NCI-H1417 (cell line): ENCODE measurements at regions not wholly inside any gene's neighbourhood (a gene's known extent, or its start where the extent isn't known, plus 50 kb on each side); places are given as distances from the start of the nearest gene placed in this dataset.

Source experiments
- DNase-seq, 3 experiments: peaks; one replicate each; lab custom pipeline; 2025; lab: John Stamatoyannopoulos, UW

DNA sequence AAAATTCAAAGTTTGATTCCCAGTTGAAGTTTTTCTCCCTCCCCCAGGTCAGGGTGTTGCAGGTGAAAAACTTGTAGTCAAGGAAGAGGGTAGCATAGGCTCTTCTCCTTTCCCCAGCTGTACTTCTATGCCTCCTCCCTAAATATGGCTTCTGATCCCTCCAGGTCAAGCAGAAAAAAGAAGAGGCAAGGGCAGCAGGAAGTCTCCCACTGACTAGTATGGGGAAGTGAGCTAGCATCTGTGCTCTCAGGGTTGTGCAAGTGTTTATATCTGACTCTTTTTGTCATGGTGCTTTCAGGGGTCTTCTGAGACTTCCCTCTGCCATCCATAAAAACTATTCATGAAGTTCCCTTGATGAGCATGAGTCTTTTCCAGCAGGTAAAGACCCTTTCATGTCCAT is 76.0 kb downstream of the ATPSCKMT start:
- DNase-seq: no peak

DNA sequence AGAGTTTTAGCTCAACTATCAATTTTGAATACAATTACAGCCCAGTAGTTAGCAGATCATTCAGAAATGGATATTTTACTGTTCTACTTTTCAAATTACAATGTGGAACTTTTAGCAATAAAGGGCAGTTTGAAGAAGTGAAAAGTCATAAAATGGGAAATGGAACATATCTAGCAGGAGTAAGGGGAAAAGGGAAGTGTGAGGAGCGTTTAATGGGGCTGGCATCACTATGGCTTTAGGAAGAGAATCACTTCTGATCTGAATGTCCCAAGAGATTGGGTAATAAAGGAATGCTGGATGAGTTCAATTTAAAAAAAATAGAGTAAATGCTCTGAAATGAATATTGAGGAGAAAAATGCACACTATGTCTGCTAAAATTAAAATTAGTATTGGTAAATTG is 77.4 kb downstream of the ATPSCKMT start:
- DNase-seq: no peak

DNA sequence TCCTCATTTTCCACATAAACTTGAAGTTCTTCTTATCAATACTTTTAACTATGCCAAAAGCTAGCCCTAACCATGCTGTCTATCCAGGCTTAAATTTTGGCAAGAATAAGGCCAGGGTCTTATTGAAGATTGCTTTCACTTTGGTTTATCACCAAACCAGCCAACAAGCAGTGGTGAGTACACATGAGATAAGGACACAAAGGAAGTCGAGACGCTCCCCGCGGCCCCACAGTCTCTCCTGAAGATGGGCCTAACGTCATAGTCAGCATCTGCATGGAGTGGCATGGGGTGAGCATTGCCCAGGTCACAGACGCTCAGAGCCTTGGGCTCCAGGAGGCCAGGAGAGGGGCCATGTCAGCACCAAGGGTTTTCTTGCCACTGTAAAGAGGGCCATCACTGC is 80.3 kb downstream of the ATPSCKMT start:
- DNase-seq: no peak

DNA sequence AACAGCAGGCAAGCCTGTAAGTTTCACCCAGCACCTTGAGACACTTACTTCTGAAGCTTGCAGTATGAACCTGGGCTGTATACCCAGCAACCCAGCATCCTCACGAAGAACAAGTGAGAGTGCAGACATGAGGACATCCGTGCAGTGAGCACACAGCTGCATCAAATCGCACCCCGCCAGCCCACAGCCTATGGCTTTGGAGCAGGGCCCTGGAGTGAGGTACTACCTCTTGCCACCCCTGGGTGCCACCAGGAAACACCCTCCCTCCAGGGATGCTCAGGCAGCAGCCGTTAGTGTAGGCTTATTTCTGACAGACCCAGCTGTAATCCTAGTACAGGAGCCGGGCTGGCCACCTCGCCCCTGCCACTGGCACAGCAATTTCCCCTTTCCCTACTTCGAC is 81.4 kb downstream of the ATPSCKMT start:
- DNase-seq: no peak

DNA sequence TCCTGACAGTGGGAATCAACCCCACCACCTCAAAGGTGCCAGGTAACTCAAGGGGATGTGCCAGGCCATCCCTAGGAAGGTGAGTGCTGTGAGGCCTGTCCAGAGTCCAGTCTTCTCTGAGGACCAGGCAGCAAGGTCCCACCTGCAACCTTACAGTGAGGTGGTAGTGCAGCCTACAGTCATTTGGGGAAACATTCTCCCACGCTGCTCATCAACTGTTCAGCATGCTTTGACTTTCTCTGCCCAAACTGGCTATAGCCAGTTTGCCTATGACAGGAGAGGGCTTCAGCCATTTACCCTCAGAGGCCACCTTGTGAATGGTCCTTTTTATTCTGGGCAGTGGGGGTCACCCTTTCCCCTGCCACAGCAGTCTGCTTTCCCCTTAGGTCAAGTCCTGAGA is 81.9 kb downstream of the ATPSCKMT start:
- no peak for DNase-seq

DNA sequence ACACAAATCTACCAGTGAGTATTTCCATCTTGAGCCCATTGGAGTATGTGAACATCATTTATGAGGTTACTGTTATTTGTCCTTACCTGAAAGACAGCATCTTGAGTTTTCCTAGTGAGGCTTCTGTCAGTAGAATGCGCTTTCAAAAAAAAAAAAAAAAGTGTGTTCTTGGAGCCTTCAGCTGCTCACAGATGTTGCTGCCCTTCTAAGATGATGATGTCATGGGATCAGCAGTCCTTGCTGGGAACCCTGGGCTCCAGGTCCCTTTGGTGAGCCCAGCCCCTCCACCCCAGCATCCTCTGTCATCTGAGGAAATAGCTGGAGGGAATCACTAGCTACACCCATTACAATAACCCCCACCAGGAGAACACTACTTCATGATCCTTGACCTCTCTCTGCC is 83.3 kb downstream of the ATPSCKMT start:
- no peak for DNase-seq

DNA sequence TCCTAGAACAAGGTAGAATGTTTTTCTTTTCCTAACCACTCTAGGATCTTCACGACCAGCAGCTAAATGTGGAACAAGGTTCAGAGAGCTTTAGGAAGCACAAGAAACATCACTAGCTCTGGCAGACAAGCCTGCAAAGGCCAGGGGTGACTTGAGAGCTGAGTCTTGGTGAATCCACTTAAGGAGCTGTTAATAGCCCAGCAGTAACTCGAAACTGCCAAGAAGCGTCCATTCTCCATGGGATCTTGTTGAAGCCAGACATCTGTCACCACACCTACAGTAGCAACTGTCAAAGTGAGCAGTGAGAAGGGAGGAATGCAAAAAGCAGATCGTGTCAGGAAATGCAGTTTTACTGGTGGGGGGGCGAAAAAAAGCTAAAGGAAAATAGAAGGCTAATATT is 87.2 kb downstream of the ATPSCKMT start:
- DNase-seq: peak in 1 of 3 experiments; percentile 32

DNA sequence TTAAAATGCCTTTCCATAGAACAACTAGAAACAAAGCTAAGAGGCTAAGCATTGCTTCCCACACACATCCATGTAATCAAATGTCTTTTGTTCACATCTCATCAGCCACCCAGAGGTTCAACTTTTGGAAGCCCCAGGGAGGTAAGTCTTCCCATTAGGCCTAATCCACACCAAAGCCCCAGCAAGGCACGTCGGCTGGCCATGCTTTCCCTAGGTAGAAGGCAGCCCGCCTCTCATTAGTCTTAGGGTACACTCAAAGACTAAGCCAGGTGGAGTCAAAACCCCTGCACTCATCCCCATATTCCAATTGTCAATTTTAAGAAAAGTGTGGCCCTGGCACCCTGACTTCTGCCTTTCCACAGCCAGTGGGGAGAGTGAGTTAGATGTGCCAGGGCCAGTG is 87.9 kb downstream of the ATPSCKMT start:
- DNase-seq: no peak

DNA sequence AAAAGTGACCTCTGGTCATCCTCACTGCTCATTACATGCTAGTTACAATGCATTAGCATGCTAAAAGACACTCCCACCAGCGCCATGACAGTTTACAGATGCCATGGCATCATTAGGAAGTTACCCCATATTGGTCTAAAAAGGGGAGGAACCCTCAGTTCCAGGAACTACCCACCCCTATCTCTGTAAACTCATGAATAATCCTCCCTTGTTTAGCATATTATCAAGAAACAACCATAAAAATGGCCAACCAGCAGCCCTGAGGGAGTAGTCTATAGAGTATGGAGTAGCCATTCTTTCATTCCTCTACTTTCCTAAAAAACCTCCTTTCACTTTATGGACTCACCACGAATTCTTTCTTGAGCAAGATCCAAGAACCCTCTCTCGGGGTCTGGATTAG is 89.4 kb downstream of the ATPSCKMT start:
- DNase-seq: no peak

DNA sequence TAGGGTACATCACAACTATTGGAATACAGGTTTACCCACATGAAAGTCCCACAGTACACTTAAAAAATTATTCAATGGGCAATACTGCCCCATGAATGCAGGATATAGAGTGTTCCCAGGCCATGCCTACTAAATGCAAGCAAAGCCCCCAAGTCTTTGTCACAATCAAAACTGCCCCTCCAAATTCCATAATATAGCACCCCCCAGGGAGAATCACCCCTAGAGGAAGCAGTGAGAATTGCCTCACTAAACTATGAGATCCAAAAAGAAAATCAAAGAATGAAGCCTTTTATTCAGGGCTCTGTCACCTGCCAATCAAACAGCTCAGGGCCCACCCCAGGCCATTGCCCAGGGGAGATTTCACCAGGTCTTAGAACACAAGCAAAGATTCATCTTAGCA is 90.8 kb downstream of the ATPSCKMT start:
- no peak for DNase-seq

DNA sequence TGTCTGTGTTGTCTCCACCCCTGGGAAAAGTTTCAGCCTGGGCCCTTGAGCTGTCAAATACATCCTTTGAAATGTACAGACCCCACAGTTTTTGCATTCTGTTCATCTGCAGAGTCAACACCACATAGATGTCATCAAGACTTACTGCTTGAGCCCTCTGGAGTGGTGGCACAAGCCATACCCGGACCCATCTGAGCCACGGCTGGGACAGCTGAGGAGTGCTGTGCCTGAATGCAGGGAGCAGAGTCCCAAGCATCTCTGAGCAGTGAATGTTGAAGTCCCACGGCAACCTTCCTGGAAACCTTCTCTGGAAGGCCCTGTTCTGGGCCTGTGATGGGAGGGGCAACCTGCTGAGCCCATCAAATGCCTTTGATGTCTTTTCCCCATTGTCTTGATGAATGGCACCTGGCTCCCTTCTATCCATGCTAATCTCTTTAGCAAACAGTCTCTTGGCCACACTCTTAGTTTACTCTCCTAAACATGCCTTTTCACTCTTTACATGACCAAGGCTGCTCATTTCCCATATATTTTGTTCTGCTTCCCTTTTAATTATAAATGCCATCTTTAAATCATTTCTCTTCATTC is 92.5 kb downstream of the ATPSCKMT start:
- peak in 1 of 3 experiments; percentile 20 for DNase-seq

DNA sequence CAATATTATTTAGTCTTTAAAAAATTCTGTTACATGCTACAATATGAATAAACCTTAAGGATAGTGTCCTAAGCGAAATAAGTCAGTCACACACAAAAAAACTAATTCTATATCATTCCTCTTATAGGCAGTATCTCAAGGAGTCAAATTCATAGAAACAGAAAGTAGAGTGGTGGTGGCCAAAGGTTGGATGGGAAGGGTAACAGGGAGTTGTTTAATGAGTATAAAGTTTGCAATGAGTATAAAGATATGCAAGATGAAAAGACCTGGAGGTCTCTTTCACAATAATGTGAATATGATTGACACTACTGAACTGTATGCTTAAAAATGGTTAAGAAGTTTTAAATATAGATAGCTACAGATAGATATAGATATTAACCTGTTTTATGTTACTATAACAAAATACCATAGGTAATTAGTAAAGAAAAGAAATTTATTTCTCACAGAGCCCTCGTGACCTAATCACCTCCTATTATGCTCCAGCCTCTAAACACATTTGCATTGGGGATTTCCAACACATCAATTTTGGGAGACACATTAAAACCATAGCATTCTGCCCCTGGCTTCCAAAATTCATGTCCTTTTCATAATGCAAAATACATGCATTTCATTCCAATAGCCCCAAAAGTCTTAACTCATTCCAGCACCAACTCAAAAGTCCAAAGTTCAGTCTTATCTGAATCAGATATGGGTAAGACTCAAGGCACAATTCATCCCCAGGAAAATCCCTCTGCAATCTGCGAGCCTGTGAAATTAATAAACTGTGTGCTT is 93.6 kb downstream of the ATPSCKMT start:
- no peak for DNase-seq

DNA sequence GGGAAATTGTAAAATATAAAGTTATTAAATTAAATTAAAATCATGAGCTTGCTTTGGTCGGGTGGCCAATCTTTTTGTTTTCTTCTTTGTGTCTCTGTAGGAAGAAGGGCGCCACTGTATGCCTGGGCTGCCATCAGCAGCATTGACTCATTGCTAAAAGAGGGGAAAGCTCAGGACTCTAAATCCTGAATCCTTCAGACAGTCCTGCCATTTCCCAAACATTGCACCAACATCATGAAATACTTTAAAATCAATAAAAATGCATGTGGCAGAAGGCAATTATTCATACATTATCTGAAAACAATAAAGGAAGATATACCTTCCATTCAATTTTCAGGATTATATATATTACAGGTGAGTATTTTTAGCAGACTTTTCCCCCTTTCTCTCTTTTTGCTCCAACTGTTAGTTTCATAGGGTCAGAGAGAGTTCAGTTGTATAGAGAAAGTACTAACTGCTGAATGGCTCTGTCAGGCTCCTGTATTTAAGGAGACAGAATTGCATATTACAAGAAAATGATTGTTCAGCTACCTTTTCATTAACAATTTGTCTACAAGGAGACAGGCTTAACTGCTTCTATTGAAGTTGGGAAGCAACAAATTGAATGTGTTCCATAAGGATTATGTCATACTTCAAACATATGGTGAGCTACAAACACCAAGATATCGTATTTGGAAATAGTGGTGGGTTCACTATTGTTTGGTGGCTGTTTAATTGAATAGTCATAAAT is 95.7 kb downstream of the ATPSCKMT start:
- no peak for DNase-seq

DNA sequence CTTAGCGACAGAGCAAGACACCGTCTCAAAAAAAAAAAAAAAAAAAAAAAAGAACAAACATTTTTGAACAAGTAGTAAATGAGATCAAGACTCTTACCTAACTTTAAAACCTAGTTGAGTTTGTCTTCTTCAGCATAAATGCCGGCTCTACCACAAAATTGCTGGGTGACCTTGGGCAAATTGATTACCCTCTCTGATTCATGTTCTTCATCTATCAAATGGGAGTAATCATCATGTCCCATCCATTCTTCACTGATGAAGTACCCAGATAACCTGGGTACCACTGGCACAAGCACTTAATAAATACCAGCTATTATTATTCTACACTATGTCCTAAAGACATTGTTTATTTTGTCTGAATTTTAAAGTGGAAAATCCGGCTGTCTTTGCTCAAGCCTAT is 96.3 kb downstream of the ATPSCKMT start:
- DNase-seq: no peak

DNA sequence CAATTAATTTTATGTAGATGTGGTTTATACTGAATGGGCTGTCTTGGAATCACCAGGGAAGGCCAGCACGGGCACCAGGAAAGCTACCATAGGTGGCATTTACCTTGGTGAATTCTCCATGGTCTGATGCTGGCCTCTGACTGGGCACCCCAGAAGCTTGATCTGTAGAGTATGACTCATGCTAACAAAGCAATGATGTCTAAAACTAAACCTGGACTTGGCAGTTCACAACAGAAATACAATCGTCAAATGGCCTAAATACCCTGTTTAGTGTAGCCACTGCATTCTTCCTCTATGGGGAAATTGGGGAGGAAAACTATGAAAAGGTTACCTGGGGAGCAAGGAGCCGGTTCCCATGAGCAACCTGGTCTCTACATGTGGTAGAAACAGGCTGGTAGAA is 98.0 kb downstream of the ATPSCKMT start:
- no peak for DNase-seq

DNA sequence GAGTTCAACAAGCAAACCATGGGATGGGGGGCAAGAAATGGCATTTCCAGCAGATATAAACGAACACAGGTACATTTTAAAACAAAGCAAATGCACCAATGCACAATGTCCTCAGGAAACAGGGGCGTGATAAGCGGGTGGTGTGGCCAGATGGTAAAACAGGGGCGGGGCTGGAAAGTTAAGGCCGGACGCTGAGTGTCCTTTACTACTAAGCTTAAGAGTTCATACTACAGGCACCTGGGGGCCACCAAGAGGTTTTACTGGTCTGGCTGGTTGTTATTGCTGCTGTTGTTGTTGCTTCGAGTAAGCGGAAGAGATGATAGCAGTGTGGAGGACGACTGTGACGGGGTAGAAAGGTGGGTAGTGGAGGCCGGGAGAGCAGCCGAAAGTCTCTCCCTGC is 99.8 kb downstream of the ATPSCKMT start:
- DNase-seq: no peak

DNA sequence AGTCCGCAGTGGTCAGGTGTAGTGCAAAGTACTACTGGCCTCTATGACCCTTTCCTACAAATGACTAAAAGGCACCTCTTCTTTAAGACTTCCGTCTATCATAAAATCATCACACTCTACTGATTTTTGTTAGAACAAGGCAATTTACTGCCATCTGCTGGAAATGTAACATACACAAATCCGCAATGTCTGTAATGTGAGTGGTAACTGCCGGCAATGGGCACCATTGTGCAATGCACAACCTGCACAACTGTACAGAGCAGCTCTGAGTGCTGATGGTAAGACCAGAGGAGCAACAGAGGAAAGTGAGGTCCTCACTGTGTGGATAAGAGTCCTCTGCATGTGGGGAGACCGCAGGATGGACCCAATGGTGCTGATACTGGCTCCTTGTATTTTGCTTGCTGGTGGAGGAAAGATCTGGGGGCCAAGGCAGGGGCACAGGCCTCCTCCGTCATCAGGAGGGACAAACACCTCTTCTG is 103.7 kb downstream of the ATPSCKMT start:
- peak in 2 of 3 experiments; percentile 14 to 46 for DNase-seq

DNA sequence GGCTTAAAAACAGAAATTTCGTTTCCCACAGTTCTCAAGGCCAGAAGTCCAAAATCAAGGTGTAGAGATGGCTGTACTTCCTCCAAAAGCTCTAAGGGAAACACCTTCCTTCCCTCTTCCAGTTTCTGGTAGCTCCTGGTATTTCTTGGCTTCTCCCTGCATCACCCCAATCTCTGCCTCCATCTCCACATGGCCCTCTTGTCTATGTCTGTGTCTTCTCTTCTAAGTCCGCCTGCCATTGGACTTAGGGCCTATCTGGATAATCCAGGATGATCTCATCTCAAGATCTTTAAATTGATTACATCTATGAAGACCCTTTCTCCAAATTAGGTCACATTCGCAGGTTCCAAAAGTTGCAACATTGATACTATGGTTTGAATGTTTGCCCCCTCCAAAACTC is 105.6 kb downstream of the ATPSCKMT start:
- no peak for DNase-seq

DNA sequence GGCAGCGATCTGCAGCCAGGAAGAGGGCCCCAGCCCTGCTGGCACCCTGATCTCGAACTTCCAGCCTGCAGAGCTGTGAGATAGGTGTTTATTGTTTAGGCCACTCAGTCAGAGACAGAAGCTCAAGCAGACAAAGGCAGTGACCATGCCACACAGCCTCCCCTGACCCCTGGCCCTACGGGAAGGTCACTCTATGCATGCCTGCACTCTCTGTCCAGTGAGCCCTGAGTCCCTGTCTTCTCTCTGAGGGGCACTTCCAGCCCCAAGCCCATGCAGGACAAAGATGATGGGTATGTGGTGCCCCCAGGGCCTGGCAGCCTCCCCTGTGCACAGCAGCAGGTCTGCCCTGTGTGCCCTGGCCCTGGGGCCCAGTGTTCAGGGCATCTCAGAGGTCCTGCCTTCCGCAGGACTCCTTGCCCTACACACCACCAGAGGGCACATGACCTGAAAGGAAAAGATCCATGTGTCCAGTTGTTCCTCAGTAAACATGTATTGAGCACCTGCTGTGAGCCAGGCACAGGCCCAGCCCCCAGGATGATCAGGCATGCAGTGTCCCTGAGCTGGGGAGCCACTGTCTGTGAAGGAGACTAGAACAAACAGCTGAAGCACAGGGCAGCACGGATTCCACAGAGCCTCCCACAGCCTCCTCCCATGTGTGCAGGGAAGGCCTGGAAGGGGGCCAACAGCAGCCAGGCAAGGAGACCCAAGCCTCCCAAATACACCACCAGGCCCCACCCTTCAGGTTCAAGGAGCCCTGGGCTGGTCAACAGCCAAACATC is 109.3 kb downstream of the ATPSCKMT start:
- DNase-seq: peak in 1 of 3 experiments; percentile 26

DNA sequence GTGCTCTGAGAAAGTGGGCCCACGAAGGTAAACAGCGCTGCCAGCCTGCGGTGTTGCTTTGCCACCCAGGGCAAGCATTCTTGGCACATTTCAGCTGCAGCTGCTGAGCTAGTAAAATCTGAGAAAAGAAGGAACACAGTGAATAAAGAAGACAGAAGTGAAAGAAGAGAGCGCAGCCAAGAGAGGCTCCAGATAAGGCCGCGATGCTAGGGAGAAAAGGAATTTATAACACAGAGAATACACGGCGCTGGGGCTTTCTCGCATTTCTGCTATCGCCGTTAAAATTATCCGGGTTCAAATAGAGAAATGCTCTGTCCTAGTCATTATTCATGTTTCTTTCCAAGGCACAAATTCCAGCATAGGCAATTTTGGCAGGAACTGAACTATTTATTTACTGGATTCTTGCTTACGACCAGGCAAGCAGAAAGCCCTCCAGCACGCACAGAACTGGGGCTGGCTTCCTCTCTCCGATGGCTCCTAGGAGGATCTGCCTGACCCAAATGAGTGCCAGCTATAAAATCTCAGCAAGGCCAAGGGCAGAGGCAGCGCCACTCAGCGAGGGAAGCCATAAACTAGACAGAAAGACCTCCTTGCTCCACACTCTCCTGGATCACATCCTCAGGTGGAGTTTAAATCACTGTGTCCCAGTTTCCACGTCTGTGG is 111.2 kb downstream of the ATPSCKMT start:
- no peak for DNase-seq

DNA sequence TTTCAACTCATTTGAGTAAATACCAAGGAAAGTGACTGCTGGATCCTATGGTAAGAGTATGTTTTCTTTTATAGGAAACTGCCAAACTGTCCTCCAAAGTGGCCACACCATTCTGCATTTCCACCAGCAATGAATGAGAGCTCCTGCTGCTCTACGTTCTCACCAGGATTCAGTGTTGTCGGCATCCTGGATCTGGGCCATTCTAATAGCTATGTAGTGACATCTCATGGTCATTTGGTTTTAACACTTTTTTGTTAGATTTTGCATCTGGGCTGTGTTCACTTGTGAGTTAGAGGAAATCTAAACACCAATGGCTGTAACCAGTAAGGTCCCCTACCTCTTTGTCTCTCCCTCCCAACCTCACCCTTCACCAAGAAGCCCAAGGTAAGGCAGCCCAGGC is 115.9 kb downstream of the ATPSCKMT start:
- DNase-seq: no peak

DNA sequence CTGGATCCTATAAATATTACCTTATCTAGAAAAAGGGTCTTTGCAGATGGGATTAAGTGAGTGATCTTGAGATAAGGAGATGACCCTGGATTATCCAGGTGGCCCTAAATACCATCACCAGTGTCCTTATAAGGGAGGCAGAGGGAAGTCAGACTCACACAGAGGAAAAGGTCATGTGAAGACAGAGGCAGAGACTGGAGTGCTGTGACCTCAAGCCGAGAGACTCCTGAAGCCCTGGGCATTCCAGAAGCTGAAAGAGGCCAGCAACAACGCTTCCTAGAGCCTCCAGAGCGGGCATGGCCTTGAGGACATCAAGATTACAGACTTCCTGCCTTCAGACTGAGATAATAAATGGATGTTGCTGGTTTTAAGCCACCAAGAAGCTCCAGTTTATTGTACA is 118.8 kb downstream of the ATPSCKMT start:
- DNase-seq: no peak
